HG02798 (cell line): ENCODE measurements at regions not wholly inside any gene's neighbourhood (a gene's known extent, or its start where the extent isn't known, plus 50 kb on each side); places are given as distances from the start of the nearest gene placed in this dataset.
A peak's percentile ranks its signal among the peaks of the same experiment; 100 is the strongest.
"Not testable (repeated sequence)": the region's sequence is repeated elsewhere in the genome, so short reads cannot be mapped to it uniquely, and the experiment has no call there.

ENCODE experiments used
- ATAC-seq: cut with Tn5 transposase; IDR thresholded peaks from one replicate; pipeline ENCODE4 v1.9.1; 2021; ENCODE audit warnings: mild to moderate bottlenecking; ENCODE audit not compliant: unreplicated experiment, poor library complexity

DNA sequence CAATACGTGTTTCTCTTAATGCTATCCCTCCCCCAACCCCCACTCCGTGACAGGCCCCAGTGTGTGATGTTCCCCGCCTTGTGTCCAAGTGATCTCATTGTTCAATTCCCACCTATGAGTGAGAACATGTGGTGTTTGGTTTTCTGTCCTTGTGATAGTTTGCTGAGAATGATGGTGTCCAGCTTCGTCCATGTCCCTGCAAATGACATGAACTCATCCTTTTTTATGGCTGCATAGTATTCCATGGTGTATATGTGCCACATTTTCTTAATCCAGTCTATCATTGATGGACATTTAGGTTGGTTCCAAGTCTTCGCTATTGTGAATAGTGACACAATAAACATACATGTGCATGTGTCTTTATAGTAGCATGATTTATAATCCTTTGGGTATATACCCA, 52.5 kb downstream of the KIAA0408 start:
- ATAC-seq: not testable (repeated sequence)

- ATAC-seq: no peak
Measured at GRCh38 chr6:127406122-127406521, 53.1 kb downstream of the KIAA0408 start.

DNA sequence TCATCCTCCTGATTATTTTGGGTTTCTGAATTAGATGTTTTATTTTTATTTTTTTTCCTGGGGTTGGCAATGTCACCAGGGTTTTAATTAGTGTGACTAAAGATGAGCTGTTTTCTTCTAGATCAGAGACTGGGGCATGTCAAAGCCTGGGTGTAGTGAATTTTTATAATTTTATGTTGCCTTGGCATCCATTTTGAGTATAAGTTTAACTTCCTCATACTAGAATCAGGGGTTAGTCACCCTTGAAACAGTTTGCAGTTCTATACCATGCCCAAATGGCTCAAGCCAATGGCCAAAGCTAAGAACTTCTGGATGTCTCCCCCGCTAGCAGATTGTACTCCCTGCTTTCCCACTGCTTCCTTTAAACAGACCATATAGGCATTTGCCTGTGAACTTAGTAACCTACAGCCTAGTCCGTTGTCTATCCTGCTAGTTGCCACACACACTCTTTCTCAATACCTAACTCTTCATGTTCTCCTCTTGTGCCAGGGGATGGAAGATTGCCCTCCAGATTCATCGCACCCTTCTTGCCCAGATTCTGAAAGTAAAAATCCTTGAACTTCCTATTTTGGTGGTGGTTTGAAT, 54.5 kb downstream of the KIAA0408 start:
- no peak for ATAC-seq

DNA sequence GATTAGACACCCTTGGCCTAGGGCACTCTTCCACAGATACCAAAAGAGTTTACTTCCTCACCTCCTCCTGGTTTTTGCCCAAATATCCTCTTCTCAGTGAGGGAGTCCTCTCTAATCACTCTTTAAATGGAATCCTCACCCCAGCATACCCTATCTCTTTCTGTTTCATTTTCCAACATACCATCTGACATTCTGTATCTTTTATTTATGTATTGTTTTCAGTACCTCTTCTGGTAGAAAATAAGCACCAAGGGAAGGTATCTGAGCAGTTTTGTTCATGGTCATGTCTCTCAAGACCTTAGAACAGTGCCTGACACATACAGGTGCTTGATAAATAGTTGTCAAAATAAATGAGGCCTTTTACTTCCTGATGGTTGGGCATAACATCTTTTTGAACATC, 55.1 kb downstream of the KIAA0408 start:
- ATAC-seq: peak; percentile 81

- peak; percentile 83 for ATAC-seq
Measured at GRCh38 chr6:127403636-127404035, 55.6 kb downstream of the KIAA0408 start.

- no peak for ATAC-seq
Measured at GRCh38 chr6:127402890-127403617, 56.1 kb downstream of the KIAA0408 start.

- no peak for ATAC-seq
Measured at GRCh38 chr6:127397729-127398630, 54.6 kb upstream of the ECHDC1 start.

DNA sequence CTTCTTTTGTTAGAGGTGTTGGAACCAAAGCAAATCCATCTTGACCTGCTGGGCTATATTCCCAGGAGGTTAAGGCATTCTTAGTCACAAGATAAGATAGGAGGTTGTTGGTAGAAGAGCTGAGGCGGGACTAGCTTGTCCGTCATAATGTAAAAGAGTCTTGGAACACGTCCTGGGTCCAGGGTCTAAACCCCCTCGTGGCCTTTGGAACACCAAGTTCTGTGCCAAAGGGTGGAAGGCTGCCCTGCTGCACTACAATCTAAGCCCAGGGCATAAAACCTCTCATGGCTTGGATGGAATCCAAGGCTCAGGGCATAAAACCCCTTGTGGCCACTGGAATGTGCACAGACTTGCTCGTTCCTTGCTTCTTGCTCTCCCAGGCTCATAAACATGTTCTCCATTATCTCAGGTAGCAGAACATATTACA, 53.8 kb upstream of the ECHDC1 start:
- not testable (repeated sequence) for ATAC-seq
